NB4 (cell line): ENCODE measurements at regions not wholly inside any gene's neighbourhood (a gene's known extent, or its start where the extent isn't known, plus 50 kb on each side); places are given as distances from the start of the nearest gene placed in this dataset.

Experiments used
- CTCF ChIP-seq: IDR thresholded peaks from one replicate; pipeline ENCODE4 v1.5.1; 2012; ENCODE audit warnings: low read depth, low read length
- POLR2A ChIP-seq: IDR thresholded peaks from 2 replicates; pipeline ENCODE4 v1.6.1; 2011; ENCODE audit warnings: mild to moderate bottlenecking; ENCODE audit not compliant: insufficient read length; ENCODE audit errors: extremely low read depth

GRCh38 chr2:228548230-228548629, 366.7 kb upstream of the SPHKAP start:
- no peak for TF ChIP-seq CTCF
- TF ChIP-seq POLR2A, result no peak
